A549 (cell line): ENCODE measurements at regions not wholly inside any gene's neighbourhood (a gene's known extent, or its start where the extent isn't known, plus 50 kb on each side); places are given as distances from the start of the nearest gene placed in this dataset.

Experiments used
- CTCF ChIP-seq: fragments of >200 bp; sonication (Bioruptor Twin); formaldehyde crosslinking; IDR thresholded peaks from 3 replicates; pipeline ENCODE4 v1.5.1; 2016
- EHF ChIP-seq: fragments of 250-450 bp; sonication (Bioruptor Pico); IDR thresholded peaks from 2 replicates; pipeline ENCODE4 v1.5.0; 2020; ENCODE audit warnings: mild to moderate bottlenecking
- EP300 ChIP-seq, 2 experiments: fragments of >200 bp; sonication (Bioruptor Twin); formaldehyde crosslinking; IDR thresholded peaks; 2 replicates in 1 of 2; 3 replicates in 1 of 2; pipeline ENCODE4 v1.6.1; 2016 to 2017
- ESRRA ChIP-seq: fragments of 150-350 bp; IDR thresholded peaks from 2 replicates; pipeline ENCODE4 v1.6.1; 2014; ENCODE audit warnings: mild to moderate bottlenecking, low read length, borderline replicate concordance
- HEYL ChIP-seq: fragments of 250-450 bp; sonication (Bioruptor Pico); IDR thresholded peaks from 2 replicates; pipeline ENCODE4 v1.8.0; 2021; ENCODE audit warnings: mild to moderate bottlenecking, moderate library complexity
- JUN ChIP-seq, 2 experiments: fragments of >200 bp; sonication (Bioruptor Twin); formaldehyde crosslinking; IDR thresholded peaks; 2 replicates in 1 of 2; 3 replicates in 1 of 2; pipeline ENCODE4 v1.6.1; 2016 to 2017
- JUNB ChIP-seq: fragments of >200 bp; sonication (Bioruptor Twin); formaldehyde crosslinking; IDR thresholded peaks from 2 replicates; pipeline ENCODE4 v1.6.1; 2016
- POLR2A ChIP-seq: IDR thresholded peaks from 2 replicates; pipeline ENCODE4 v1.6.1; 2012; ENCODE audit warnings: mild to moderate bottlenecking, low read length
- RAD21 ChIP-seq, 2 experiments: fragments of >200 bp in 1 of 2; sonication (Bioruptor Twin) in 1 of 2; formaldehyde crosslinking in 1 of 2; IDR thresholded peaks in 1 of 2; conservative IDR thresholded peaks in 1 of 2; 2 replicates in 1 of 2; 3 replicates in 1 of 2; pipeline ENCODE4 v1.6.1; 2012 to 2018; ENCODE audit warnings: inconsistent platforms in 1 of 2
- RCOR1 ChIP-seq: fragments of 150-350 bp; IDR thresholded peaks from 2 replicates; pipeline ENCODE4 v1.6.1; 2014; ENCODE audit warnings: antibody characterized with exemption, low read length, low read depth
- SMC3 ChIP-seq: fragments of >200 bp; sonication (Bioruptor Twin); formaldehyde crosslinking; IDR thresholded peaks from 3 replicates; pipeline ENCODE4 v1.6.1; 2018; ENCODE audit warnings: inconsistent platforms
- TFCP2L1 ChIP-seq: fragments of 250-450 bp; sonication (Bioruptor Pico); IDR thresholded peaks from 2 replicates; pipeline ENCODE4 v1.5.0; 2021; ENCODE audit warnings: mild to moderate bottlenecking

GRCh38 chr14:48723841-48724495 lies 862.2 kb downstream of the RPS29 start:
- TF ChIP-seq JUN (IDR thresholded peaks at IDR 0.05) (no peak), CTCF (no peak), RAD21 (conservative IDR thresholded peaks at IDR 0.05 in 1 of 2, IDR thresholded peaks at IDR 0.05 in 1 of 2) (no peak), POLR2A (no peak), SMC3 (no peak), TFCP2L1 (CRISPR knock-in tag) (no peak), EP300 (IDR thresholded peaks at IDR 0.05) (no peak), ESRRA (no peak), JUNB (no peak), HEYL (no peak), RCOR1 (no peak), EHF (CRISPR knock-in tag) (no peak)
